ENCODE measurements at regions not wholly inside any gene's neighbourhood (a gene's known extent, or its start where the extent isn't known, plus 50 kb on each side); places are given as distances from the start of the nearest gene placed in this dataset.

DNA sequence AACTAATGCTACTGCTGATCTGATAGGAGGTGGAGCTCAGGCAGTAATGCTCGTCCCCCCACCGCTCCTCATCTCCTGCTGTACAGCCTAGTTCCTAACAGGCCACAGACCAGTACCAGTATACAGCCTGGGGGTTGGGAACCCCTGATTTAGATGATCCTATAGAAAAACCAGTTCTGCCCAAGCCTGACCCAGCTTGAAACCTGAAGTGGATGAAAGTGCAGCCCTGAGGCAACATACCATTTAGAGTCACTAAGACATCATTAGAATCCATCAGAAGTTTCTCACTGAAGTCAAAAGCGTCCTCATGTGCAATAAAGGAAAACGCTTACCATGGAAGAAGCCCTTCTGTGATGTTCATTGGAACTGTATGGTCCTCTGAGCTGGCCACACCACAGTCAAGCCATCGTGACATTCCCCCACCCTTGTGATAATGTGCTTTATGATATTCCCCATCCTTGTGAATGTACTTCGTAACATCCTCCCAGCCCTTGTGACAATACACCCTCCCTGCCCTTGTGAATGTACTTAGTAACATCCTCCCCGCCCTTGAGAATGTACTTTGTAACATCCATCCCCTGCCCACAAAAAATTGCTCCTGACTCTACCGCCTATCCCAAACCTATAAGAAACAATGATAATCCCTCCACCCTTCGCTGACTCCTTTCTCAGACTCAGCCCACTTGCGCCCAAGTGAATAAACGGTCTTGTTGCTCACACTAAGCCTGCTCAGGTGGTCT lies 65.9 kb upstream of the HECTD2 start (continued):
- TF ChIP-seq, protein P1, sequence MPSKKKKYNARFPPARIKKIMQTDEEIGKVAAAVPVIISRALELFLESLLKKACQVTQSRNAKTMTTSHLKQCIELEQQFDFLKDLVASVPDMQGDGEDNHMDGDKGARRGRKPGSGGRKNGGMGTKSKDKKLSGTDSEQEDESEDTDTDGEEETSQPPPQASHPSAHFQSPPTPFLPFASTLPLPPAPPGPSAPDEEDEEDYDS (CRISPR knock-in tag; IDR thresholded peaks at IDR 0.05), result no peak
- TF ChIP-seq, protein P2, sequence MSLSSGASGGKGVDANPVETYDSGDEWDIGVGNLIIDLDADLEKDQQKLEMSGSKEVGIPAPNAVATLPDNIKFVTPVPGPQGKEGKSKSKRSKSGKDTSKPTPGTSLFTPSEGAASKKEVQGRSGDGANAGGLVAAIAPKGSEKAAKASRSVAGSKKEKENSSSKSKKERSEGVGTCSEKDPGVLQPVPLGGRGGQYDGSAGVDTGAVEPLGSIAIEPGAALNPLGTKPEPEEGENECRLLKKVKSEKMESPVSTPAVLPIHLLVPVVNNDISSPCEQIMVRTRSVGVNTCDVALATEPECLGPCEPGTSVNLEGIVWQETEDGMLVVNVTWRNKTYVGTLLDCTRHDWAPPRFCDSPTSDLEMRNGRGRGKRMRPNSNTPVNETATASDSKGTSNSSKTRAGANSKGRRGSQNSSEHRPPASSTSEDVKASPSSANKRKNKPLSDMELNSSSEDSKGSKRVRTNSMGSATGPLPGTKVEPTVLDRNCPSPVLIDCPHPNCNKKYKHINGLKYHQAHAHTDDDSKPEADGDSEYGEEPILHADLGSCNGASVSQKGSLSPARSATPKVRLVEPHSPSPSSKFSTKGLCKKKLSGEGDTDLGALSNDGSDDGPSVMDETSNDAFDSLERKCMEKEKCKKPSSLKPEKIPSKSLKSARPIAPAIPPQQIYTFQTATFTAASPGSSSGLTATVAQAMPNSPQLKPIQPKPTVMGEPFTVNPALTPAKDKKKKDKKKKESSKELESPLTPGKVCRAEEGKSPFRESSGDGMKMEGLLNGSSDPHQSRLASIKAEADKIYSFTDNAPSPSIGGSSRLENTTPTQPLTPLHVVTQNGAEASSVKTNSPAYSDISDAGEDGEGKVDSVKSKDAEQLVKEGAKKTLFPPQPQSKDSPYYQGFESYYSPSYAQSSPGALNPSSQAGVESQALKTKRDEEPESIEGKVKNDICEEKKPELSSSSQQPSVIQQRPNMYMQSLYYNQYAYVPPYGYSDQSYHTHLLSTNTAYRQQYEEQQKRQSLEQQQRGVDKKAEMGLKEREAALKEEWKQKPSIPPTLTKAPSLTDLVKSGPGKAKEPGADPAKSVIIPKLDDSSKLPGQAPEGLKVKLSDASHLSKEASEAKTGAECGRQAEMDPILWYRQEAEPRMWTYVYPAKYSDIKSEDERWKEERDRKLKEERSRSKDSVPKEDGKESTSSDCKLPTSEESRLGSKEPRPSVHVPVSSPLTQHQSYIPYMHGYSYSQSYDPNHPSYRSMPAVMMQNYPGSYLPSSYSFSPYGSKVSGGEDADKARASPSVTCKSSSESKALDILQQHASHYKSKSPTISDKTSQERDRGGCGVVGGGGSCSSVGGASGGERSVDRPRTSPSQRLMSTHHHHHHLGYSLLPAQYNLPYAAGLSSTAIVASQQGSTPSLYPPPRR (CRISPR knock-in tag; IDR thresholded peaks at IDR 0.05; ENCODE audit: borderline replicate concordance), result no peak

DNA sequence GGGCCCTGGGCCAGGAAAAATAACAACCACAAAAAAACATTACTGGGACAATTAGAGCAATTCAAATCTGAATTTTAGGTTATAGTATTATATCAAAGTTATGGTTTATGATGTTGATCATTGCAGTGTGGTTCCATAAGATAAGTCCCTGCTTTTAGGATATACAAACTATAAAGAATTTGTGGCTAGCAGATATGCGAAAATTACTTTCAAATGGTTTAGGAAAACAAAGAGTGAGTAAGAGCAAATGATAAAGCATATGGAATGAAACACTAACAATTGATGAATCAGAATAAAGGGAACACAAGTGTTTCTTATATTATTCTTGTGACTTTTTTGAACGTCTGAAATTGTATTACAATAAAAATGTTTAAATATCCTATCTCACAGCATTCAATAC lies 64.4 kb upstream of the HECTD2 start:
- Histone ChIP-seq H3K4me1 (ENCODE audit: insufficient read depth, low read length) (no peaks in the 10 kb centered on the region), H3K79me2 (ENCODE audit: insufficient read depth, low read length) (no peaks in the 10 kb centered on the region), H3K4me3 (replicated peaks in 1 of 3; ENCODE audit: insufficient read depth in 1 of 3, low read depth in 2 of 3, low read length in 3 of 3) (no peak overlapping the region), H3K36me3 (replicated peaks in 1 of 2; ENCODE audit: control insufficient read depth in 1 of 2, insufficient read depth in 2 of 2, low read length in 2 of 2) (no peaks in the 10 kb centered on the region), H3K9ac (ENCODE audit: insufficient read depth, low read depth, low read length) (no peak overlapping the region), H4K20me1 (ENCODE audit: insufficient read depth, low read length) (no peaks in the 10 kb centered on the region), H3K9me3 (ENCODE audit: low read length) (no peaks in the 10 kb centered on the region), H2AFZ (ENCODE audit: low read length) (no peak overlapping the region), H3K4me2 (ENCODE audit: low read depth, low read length) (no peak overlapping the region), H3K27me3 (ENCODE audit: control insufficient read depth in 1 of 2, insufficient read depth in 2 of 2, low read length in 2 of 2) (peaks cover 0 to 2% of the 10 kb centered on the region in 2 experiments; a peak in 1 of 5 replicates), H3K27ac (ENCODE audit: extremely low read length, insufficient read depth, low read length) (no peak overlapping the region)
- in situ Hi-C loops (cut with HindIII; ENCODE audit: extremely low pct_ligation_motif_present, low pct_unique_long_range_greater_than_20kb), result no loop called here
- DNase-seq (ENCODE audit: low spot score) (no peak), FAIRE-seq (no peak), ATAC-seq (no peak)
- ChIA-PET CTCF (ENCODE audit: low intra/inter-chr PET ratio, low total read pairs) (no interaction called here), POLR2A (no interaction called here)
- intact Hi-C loops (cut with micrococcal nuclease; ENCODE audit: unreplicated experiment), result no loop called here
- no TSS peak for BruUV-seq (replicated peaks)
- WGBS (ENCODE audit: low lambda C conversion rate), result 41% methylated on average over 2 of the region's 2 CpGs
- TF ChIP-seq RARA (CRISPR knock-in tag; IDR thresholded peaks at IDR 0.05) (no peak), ZSCAN21 (CRISPR knock-in tag; IDR thresholded peaks at IDR 0.05; ENCODE audit: borderline replicate concordance) (no peak), ZNF484 (CRISPR knock-in tag; IDR thresholded peaks at IDR 0.05; ENCODE audit: borderline replicate concordance, low read depth) (no peak), FOXA1 (IDR thresholded peaks at IDR 0.05) (no peak), FOXA1 (CRISPR knock-in tag; IDR thresholded peaks at IDR 0.05) (no peak), ZNF576 (CRISPR knock-in tag; IDR thresholded peaks at IDR 0.05) (no peak), ZNF337 (CRISPR knock-in tag; IDR thresholded peaks at IDR 0.05; ENCODE audit: borderline replicate concordance, low read depth) (no peak), MZF1 (CRISPR knock-in tag; IDR thresholded peaks at IDR 0.05; ENCODE audit: borderline replicate concordance) (no peak)
- TF ChIP-seq, protein P3, sequence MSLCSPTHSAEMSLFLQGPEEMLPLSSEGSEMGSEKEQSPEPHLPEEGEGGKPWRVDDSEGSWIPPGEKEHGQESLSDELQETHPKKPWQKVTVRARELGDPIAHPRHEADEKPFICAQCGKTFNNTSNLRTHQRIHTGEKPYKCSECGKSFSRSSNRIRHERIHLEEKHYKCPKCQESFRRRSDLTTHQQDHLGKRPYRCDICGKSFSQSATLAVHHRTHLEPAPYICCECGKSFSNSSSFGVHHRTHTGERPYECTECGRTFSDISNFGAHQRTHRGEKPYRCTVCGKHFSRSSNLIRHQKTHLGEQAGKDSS (CRISPR knock-in tag; IDR thresholded peaks at IDR 0.05; ENCODE audit: borderline replicate concordance, low read depth), result no peak

Data from HepG2 (cell line).